Smooth muscle cell (in vitro differentiated cells): ENCODE measurements at regions not wholly inside any gene's neighbourhood (a gene's known extent, or its start where the extent isn't known, plus 50 kb on each side); places are given as distances from the start of the nearest gene placed in this dataset.

ENCODE experiments used
- DNase-seq: peaks from one replicate; lab custom pipeline; 2025; ENCODE audit not compliant: unreplicated experiment; lab: John Stamatoyannopoulos, UW
- H2AFZ ChIP-seq: fragments of 200-600 bp; sonication (generic); 2 replicates; pipeline ENCODE4 v1.6.0; 2016; ENCODE audit warnings: antibody characterized with exemption, low read depth, mild to moderate bottlenecking
- H3F3A ChIP-seq: fragments of 200-600 bp; sonication (generic); 2 replicates; pipeline ENCODE4 v1.6.0; 2017; ENCODE audit warnings: antibody characterized with exemption, low read depth
- H3K27ac ChIP-seq: fragments of 200-600 bp; sonication (generic); 2 replicates; pipeline ENCODE4 v1.5.1; 2016; ENCODE audit warnings: low read depth, mild to moderate bottlenecking
- H3K27me3 ChIP-seq: fragments of 200-600 bp; sonication (generic); 2 replicates; pipeline ENCODE4 v1.6.1; 2016; ENCODE audit warnings: low read depth, mild to moderate bottlenecking
- H3K36me3 ChIP-seq: fragments of 200-600 bp; sonication (generic); 2 replicates; pipeline ENCODE4 v1.5.1; 2016; ENCODE audit warnings: low read depth
- H3K4me1 ChIP-seq: fragments of 200-600 bp; sonication (generic); 2 replicates; pipeline ENCODE4 v1.5.1; 2016; ENCODE audit warnings: low read depth
- H3K4me2 ChIP-seq: fragments of 200-600 bp; sonication (generic); 2 replicates; pipeline ENCODE4 v1.6.0; 2016; ENCODE audit warnings: mild to moderate bottlenecking
- H3K4me3 ChIP-seq: fragments of 200-600 bp; sonication (generic); 2 replicates; pipeline ENCODE4 v1.5.1; 2016; ENCODE audit warnings: mild to moderate bottlenecking
- H3K79me2 ChIP-seq: fragments of 200-600 bp; sonication (generic); 2 replicates; pipeline ENCODE4 v1.6.0; 2016; ENCODE audit warnings: low read depth, mild to moderate bottlenecking
- H3K9ac ChIP-seq: fragments of 200-600 bp; sonication (generic); 2 replicates; pipeline ENCODE4 v1.6.0; 2016; ENCODE audit warnings: low read depth
- H3K9me3 ChIP-seq: fragments of 200-600 bp; sonication (generic); replicated peaks from 2 replicates; pipeline ENCODE4 v1.5.1; 2016; ENCODE audit warnings: low read depth
- H4K20me1 ChIP-seq: fragments of 200-600 bp; sonication (generic); 2 replicates; pipeline ENCODE4 v1.6.0; 2016; ENCODE audit warnings: low read depth
- WGBS: methylation state at CpG from one replicate; pipeline ENCODE4 v1.1.7; 2016; ENCODE audit warnings: low lambda C conversion rate; 5-methylcytosine and 5-hydroxymethylcytosine counted together
- TF ChIP-seq, protein P1 (sequence below): fragments of 200-600 bp; sonication (generic); IDR thresholded peaks from 2 replicates; pipeline ENCODE4 v1.5.1; 2017; ENCODE audit warnings: borderline replicate concordance, mild to moderate bottlenecking, antibody characterized with exemption; ENCODE audit not compliant: insufficient read depth, poor library complexity, severe bottlenecking

DNA sequence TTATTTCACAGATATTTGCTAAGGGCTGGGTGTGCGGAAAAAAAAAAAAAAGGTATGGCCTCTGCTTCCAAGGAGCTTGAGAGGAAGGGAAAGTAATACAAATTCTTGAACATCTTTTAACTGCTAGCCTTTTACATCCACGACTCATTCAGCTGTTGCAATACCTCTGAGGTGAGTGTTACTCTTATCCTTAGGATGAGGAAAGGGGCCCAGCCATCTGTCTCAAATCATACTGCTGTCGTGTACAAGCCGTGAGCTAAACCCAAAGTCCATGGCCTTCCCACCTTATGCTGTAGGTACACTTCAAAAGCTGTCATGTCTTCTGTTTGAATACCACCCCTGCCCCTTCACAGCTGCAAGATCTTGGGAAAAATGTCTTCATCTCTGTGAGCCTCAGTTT lies 146.8 kb downstream of the KCNRG start:
- Histone ChIP-seq H3K4me3 (no peak overlapping the region), H3K36me3 (no peaks in the 10 kb centered on the region), H3K4me1 (no peaks in the 10 kb centered on the region), H3F3A (no peaks in the 10 kb centered on the region), H3K79me2 (no peaks in the 10 kb centered on the region), H3K4me2 (no peak overlapping the region), H2AFZ (no peak overlapping the region), H4K20me1 (no peaks in the 10 kb centered on the region), H3K27ac (no peak overlapping the region), H3K9ac (no peak overlapping the region), H3K27me3 (no peaks in the 10 kb centered on the region), H3K9me3 (no peaks in the 10 kb centered on the region)
- 57% methylated on average over 4 of the region's 4 CpGs for WGBS
- no peak for DNase-seq
- TF ChIP-seq, protein P1, sequence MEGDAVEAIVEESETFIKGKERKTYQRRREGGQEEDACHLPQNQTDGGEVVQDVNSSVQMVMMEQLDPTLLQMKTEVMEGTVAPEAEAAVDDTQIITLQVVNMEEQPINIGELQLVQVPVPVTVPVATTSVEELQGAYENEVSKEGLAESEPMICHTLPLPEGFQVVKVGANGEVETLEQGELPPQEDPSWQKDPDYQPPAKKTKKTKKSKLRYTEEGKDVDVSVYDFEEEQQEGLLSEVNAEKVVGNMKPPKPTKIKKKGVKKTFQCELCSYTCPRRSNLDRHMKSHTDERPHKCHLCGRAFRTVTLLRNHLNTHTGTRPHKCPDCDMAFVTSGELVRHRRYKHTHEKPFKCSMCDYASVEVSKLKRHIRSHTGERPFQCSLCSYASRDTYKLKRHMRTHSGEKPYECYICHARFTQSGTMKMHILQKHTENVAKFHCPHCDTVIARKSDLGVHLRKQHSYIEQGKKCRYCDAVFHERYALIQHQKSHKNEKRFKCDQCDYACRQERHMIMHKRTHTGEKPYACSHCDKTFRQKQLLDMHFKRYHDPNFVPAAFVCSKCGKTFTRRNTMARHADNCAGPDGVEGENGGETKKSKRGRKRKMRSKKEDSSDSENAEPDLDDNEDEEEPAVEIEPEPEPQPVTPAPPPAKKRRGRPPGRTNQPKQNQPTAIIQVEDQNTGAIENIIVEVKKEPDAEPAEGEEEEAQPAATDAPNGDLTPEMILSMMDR: no peak

DNA sequence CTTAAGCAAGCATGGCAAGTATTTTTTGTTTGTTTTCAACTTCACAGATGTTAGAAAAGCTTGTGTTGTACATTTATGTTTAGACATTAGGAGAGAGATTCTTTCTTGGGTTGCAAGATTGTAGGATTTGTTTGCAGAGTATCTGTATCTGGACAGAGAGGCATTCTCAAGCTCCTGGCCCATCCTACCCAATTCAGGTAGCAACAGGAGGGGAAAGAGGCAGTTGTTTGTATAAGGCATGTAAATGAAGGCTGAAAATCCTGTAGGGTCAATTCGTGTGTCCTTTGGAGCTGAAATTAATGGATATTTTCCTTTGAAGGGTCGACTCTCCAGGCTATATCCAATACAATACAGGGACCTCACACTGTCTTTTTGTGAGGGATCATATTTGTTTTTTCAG lies 147.3 kb downstream of the KCNRG start:
- H3K9me3 ChIP-seq: no peaks in the 10 kb centered on the region
- no peaks in the 10 kb centered on the region for H3F3A ChIP-seq
- no peaks in the 10 kb centered on the region for H3K36me3 ChIP-seq
- no peaks in the 10 kb centered on the region for H3K4me1 ChIP-seq
- H3K9ac ChIP-seq: no peak overlapping the region
- TF ChIP-seq, protein P1: no peak
- no peak overlapping the region for H3K4me2 ChIP-seq
- no peak for DNase-seq
- WGBS: 67% methylated on average over 2 of the region's 2 CpGs
- no peaks in the 10 kb centered on the region for H3K79me2 ChIP-seq
- H3K27ac ChIP-seq: no peak overlapping the region
- H3K4me3 ChIP-seq: no peak overlapping the region
- no peak overlapping the region for H2AFZ ChIP-seq
- no peaks in the 10 kb centered on the region for H3K27me3 ChIP-seq
- H4K20me1 ChIP-seq: no peaks in the 10 kb centered on the region

DNA sequence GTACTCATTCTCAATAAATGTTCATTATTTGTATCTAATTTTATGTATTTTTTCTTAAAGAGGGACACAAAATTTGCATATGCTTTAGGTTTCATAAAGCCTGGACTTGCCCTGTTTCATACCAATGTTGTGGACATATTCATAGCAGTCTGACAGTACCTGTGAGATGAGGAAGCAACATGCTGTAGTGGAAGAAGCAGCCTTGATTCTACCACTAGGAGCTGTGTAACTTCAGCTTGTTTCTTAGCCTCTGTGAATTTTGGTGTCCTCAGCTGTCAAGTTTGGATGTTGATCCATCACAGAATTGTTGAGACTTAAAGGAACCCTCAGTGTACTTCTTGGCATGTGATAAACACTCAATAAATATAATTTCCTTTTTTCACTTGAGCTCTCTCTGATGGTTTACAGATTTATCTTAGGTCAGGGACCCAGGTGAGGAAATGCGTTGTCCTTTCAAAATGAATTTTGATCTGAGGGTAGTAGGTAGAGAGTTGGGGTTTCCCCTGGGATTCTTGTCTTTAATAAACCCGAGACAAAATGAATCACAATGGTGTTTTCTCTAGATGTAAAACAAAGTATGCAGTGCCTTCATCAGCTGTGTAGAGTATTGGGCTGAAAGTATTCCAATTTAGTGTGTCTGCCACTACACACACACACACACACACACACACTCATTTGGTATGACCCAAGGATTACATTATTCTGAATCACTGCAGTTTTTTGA lies 152.1 kb downstream of the KCNRG start:
- H3K9ac ChIP-seq: no peak overlapping the region
- no peaks in the 10 kb centered on the region for H3K9me3 ChIP-seq
- H3K4me2 ChIP-seq: no peak overlapping the region
- no peaks in the 10 kb centered on the region for H3K79me2 ChIP-seq
- no peaks in the 10 kb centered on the region for H3K4me1 ChIP-seq
- H3K27me3 ChIP-seq: no peaks in the 10 kb centered on the region
- H3K27ac ChIP-seq: no peak overlapping the region
- 91% methylated on average over 2 of the region's 2 CpGs for WGBS
- H3K36me3 ChIP-seq: no peaks in the 10 kb centered on the region
- H3F3A ChIP-seq: no peaks in the 10 kb centered on the region
- H4K20me1 ChIP-seq: no peaks in the 10 kb centered on the region
- no peak overlapping the region for H3K4me3 ChIP-seq
- no peak for DNase-seq
- TF ChIP-seq, protein P1: no peak
- no peak overlapping the region for H2AFZ ChIP-seq

DNA sequence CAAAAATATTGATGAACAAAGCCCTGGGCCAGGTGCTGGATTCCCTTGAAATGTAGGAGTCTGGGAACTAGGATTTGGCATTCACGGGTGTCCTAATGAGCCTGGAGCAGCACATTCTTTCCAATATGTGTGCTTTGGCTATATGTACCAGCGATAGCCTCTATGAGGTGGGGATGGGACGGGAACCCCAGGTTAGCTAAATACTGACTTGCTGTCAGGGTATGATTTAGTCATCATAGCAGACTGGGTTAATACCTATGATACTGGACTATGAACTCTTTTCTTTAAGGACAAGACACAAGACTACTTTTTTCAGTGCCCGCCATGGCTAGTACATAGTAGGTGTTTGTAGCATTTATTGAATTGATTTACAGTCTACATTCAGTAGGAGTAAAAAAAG lies 152.7 kb downstream of the KCNRG start:
- H3K4me1 ChIP-seq: no peaks in the 10 kb centered on the region
- DNase-seq: no peak
- no peaks in the 10 kb centered on the region for H4K20me1 ChIP-seq
- H2AFZ ChIP-seq: no peak overlapping the region
- H3K79me2 ChIP-seq: no peaks in the 10 kb centered on the region
- 92% methylated on average over 4 of the region's 4 CpGs for WGBS
- H3K9ac ChIP-seq: no peak overlapping the region
- TF ChIP-seq, protein P1: no peak
- no peak overlapping the region for H3K4me2 ChIP-seq
- no peaks in the 10 kb centered on the region for H3K9me3 ChIP-seq
- H3K4me3 ChIP-seq: no peak overlapping the region
- no peaks in the 10 kb centered on the region for H3F3A ChIP-seq
- no peaks in the 10 kb centered on the region for H3K27me3 ChIP-seq
- no peaks in the 10 kb centered on the region for H3K36me3 ChIP-seq
- no peak overlapping the region for H3K27ac ChIP-seq
